WTC11 (cell line): ENCODE measurements at regions not wholly inside any gene's neighbourhood (a gene's known extent, or its start where the extent isn't known, plus 50 kb on each side); places are given as distances from the start of the nearest gene placed in this dataset.

Source experiments
- CTCF ChIP-seq: fragments of 200-600 bp; IDR thresholded peaks from 2 replicates; pipeline ENCODE4 v1.8.0; 2022; ENCODE audit warnings: antibody characterized with exemption
- FOXJ3 ChIP-seq: sonication (generic); formaldehyde crosslinking; IDR thresholded peaks from 2 replicates; pipeline ENCODE4 v1.9.0; 2021; ENCODE audit warnings: missing genetic modification reagents, mild to moderate bottlenecking, borderline replicate concordance
- JUN ChIP-seq: sonication (generic); formaldehyde crosslinking; IDR thresholded peaks from 2 replicates; pipeline ENCODE4 v1.8.0; 2023; ENCODE audit warnings: mild to moderate bottlenecking, missing genetic modification reagents
- MAX ChIP-seq: sonication (generic); formaldehyde crosslinking; IDR thresholded peaks from 2 replicates; pipeline ENCODE4 v1.8.0; 2022; ENCODE audit warnings: mild to moderate bottlenecking, missing genetic modification reagents
- SMAD4 ChIP-seq: sonication (generic); formaldehyde crosslinking; IDR thresholded peaks from 2 replicates; pipeline ENCODE4 v1.8.0; 2022; ENCODE audit warnings: mild to moderate bottlenecking, missing genetic modification reagents
- USF1 ChIP-seq: sonication (generic); formaldehyde crosslinking; IDR thresholded peaks from 2 replicates; pipeline ENCODE4 v1.8.0; 2022; ENCODE audit warnings: mild to moderate bottlenecking, missing genetic modification reagents

- no peak for TF ChIP-seq CTCF
- TF ChIP-seq SMAD4 (CRISPR knock-in tag): no peak
- TF ChIP-seq JUN (CRISPR knock-in tag): no peak
- TF ChIP-seq MAX (CRISPR knock-in tag): no peak
- no peak for TF ChIP-seq USF1 (CRISPR knock-in tag)
- TF ChIP-seq FOXJ3 (CRISPR knock-in tag): no peak
Observed at GRCh38 chr18:39399662-39400061, 1834.1 kb upstream of the CELF4 start.
